Hepatocyte (in vitro differentiated cells): ENCODE measurements at regions not wholly inside any gene's neighbourhood (a gene's known extent, or its start where the extent isn't known, plus 50 kb on each side); places are given as distances from the start of the nearest gene placed in this dataset.

Source experiments
- DNase-seq: peaks from one replicate; pipeline ENCODE4 v3.0.0-alpha.2; 2016; ENCODE audit warnings: low spot score
- H2AFZ ChIP-seq: fragments of 200-600 bp; sonication (generic); 2 replicates; pipeline ENCODE4 v1.6.0; 2016; ENCODE audit warnings: antibody characterized with exemption, mild to moderate bottlenecking
- H3K27ac ChIP-seq: fragments of 200-600 bp; sonication (generic); 2 replicates; pipeline ENCODE4 v1.5.1; 2016; ENCODE audit warnings: mild to moderate bottlenecking
- H3K27me3 ChIP-seq: fragments of 200-600 bp; sonication (generic); 2 replicates; pipeline ENCODE4 v1.6.1; 2016
- H3K36me3 ChIP-seq: fragments of 200-600 bp; sonication (generic); replicated peaks from 2 replicates; pipeline ENCODE4 v1.5.1; 2016; ENCODE audit warnings: low read depth; ENCODE audit not compliant: insufficient read depth
- H3K4me1 ChIP-seq: fragments of 200-600 bp; sonication (generic); 2 replicates; pipeline ENCODE4 v1.5.1; 2016; ENCODE audit warnings: mild to moderate bottlenecking, moderate library complexity; ENCODE audit not compliant: insufficient read depth
- H3K4me2 ChIP-seq: fragments of 200-600 bp; sonication (generic); 2 replicates; pipeline ENCODE4 v1.6.0; 2016
- H3K4me3 ChIP-seq: fragments of 200-600 bp; sonication (generic); 2 replicates; pipeline ENCODE4 v1.5.1; 2016; ENCODE audit warnings: mild to moderate bottlenecking
- H3K79me2 ChIP-seq: fragments of 200-600 bp; sonication (generic); 2 replicates; pipeline ENCODE4 v1.6.0; 2017; ENCODE audit warnings: mild to moderate bottlenecking
- H3K9me2 ChIP-seq: fragments of 200-600 bp; sonication (generic); replicated peaks from 2 replicates; pipeline ENCODE4 v1.6.0; 2017; ENCODE audit warnings: mild to moderate bottlenecking; ENCODE audit not compliant: insufficient read depth
- H3K9me3 ChIP-seq: fragments of 200-600 bp; sonication (generic); 2 replicates; pipeline ENCODE4 v1.5.1; 2016; ENCODE audit warnings: low read depth, mild to moderate bottlenecking
- H4K20me1 ChIP-seq: fragments of 200-600 bp; sonication (generic); 2 replicates; pipeline ENCODE4 v1.6.0; 2016; ENCODE audit warnings: mild to moderate bottlenecking; ENCODE audit not compliant: insufficient read depth, poor library complexity, severe bottlenecking
- EZH2 ChIP-seq: fragments of 200-600 bp; sonication (generic); IDR thresholded peaks from 2 replicates; pipeline ENCODE4 v1.6.1; 2016; ENCODE audit warnings: antibody characterized with exemption, mild to moderate bottlenecking, borderline replicate concordance
- EZH2phosphoT487 ChIP-seq: fragments of 200-600 bp; sonication (generic); IDR thresholded peaks from one replicate; pipeline ENCODE4 v1.6.1; 2018; ENCODE audit warnings: antibody characterized with exemption, mild to moderate bottlenecking, low read depth, moderate library complexity; ENCODE audit not compliant: unreplicated experiment, severe bottlenecking
- WGBS: methylation state at CpG from one replicate; pipeline ENCODE4 v1.1.6; 2016; ENCODE audit warnings: low lambda C conversion rate; ENCODE audit errors: missing lambda C conversion rate; 5-methylcytosine and 5-hydroxymethylcytosine counted together
- TF ChIP-seq, protein P1 (sequence below): fragments of 200-600 bp; sonication (generic); IDR thresholded peaks from 2 replicates; pipeline ENCODE4 v1.5.1; 2016; ENCODE audit warnings: antibody characterized with exemption, mild to moderate bottlenecking; ENCODE audit not compliant: poor library complexity

DNA sequence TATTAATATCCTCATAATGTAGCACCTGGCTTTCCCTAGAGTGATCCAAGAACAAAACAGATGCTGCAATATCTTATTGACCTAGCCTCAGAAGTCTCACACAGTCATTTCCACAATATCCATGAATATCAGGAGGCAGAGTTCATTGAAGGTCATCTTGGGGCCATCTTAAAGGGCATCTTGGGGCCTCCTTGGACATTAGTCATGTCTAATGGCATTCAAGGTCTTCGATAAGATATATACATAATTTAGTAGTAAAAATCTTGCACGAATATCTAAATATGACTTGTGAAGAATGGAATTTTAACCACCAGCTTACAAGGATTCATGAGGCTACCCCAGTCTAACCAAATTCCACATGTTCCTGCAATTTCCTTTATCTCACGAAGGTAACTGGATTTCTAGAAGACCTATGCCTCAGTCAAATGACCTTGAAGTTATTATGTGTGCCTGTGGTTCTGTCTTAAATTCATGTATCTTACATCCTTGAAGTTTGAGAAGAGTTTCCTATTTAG lies 163.6 kb upstream of the SPEF2 start:
- Histone ChIP-seq H3K9me3 (no peaks in the 10 kb centered on the region), H3K27ac (no peak overlapping the region), H3K79me2 (no peaks in the 10 kb centered on the region), H3K4me3 (no peak overlapping the region), H3K9me2 (no peaks in the 10 kb centered on the region), H4K20me1 (no peaks in the 10 kb centered on the region), H3K36me3 (no peaks in the 10 kb centered on the region), H2AFZ (no peak overlapping the region), H3K4me1 (peaks cover 5% of the 10 kb centered on the region), H3K27me3 (no peaks in the 10 kb centered on the region), H3K4me2 (no peak overlapping the region)
- no peak for TF ChIP-seq EZH2phosphoT487
- TF ChIP-seq, protein P1, sequence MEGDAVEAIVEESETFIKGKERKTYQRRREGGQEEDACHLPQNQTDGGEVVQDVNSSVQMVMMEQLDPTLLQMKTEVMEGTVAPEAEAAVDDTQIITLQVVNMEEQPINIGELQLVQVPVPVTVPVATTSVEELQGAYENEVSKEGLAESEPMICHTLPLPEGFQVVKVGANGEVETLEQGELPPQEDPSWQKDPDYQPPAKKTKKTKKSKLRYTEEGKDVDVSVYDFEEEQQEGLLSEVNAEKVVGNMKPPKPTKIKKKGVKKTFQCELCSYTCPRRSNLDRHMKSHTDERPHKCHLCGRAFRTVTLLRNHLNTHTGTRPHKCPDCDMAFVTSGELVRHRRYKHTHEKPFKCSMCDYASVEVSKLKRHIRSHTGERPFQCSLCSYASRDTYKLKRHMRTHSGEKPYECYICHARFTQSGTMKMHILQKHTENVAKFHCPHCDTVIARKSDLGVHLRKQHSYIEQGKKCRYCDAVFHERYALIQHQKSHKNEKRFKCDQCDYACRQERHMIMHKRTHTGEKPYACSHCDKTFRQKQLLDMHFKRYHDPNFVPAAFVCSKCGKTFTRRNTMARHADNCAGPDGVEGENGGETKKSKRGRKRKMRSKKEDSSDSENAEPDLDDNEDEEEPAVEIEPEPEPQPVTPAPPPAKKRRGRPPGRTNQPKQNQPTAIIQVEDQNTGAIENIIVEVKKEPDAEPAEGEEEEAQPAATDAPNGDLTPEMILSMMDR = no peak
- no peak for DNase-seq
- 67% methylated on average over 3 of the region's 3 CpGs for WGBS

DNA sequence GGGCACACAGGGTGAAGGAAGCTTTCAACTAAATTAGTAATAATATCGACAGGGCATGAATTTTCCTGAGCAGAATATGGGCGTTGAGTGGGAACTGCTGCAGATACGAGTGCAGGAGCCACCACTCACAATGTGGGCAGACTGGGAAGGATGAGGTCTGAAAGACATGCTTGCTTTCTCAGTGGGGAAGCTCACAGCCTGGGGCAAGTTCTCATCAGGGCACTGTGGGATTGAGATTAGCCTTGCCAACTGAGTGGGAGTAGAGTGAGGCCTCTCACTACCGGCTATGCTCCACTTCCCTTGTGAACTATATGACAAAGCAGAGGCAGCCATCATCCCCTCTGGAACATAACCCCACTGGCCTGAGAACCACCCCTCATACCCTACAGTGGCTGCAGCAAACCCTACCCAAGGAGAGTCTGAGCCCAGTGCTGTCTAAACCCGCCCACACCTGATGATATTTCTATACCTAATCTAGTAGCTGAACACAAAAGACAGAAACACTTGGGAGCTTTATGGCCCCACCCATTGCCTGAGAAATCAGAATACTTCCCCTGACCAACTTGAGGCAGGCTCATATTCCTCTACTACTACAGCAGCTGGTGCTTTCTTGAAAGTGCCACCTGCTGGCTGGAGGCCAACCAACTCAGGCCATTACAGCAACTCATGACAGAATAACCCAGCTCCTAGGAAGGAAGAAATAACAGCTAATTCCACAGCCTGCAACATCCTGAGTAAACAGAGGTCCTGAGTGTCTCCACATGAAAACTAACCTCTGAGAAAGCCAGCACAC lies 173.7 kb upstream of the SPEF2 start:
- H3K4me1 ChIP-seq = no peaks in the 10 kb centered on the region
- no peaks in the 10 kb centered on the region for H3K36me3 ChIP-seq
- H3K27me3 ChIP-seq = no peaks in the 10 kb centered on the region
- no peaks in the 10 kb centered on the region for H3K9me3 ChIP-seq
- no peak overlapping the region for H3K4me2 ChIP-seq
- no peak for TF ChIP-seq EZH2phosphoT487
- no peak for TF ChIP-seq EZH2
- TF ChIP-seq, protein P1 = no peak
- DNase-seq = no peak
- no peak overlapping the region for H2AFZ ChIP-seq
- H4K20me1 ChIP-seq = no peaks in the 10 kb centered on the region
- no peaks in the 10 kb centered on the region for H3K9me2 ChIP-seq
- 94% methylated on average over 5 of the region's 5 CpGs for WGBS
- no peak overlapping the region for H3K4me3 ChIP-seq
- H3K27ac ChIP-seq = no peak overlapping the region
- H3K79me2 ChIP-seq = no peaks in the 10 kb centered on the region

DNA sequence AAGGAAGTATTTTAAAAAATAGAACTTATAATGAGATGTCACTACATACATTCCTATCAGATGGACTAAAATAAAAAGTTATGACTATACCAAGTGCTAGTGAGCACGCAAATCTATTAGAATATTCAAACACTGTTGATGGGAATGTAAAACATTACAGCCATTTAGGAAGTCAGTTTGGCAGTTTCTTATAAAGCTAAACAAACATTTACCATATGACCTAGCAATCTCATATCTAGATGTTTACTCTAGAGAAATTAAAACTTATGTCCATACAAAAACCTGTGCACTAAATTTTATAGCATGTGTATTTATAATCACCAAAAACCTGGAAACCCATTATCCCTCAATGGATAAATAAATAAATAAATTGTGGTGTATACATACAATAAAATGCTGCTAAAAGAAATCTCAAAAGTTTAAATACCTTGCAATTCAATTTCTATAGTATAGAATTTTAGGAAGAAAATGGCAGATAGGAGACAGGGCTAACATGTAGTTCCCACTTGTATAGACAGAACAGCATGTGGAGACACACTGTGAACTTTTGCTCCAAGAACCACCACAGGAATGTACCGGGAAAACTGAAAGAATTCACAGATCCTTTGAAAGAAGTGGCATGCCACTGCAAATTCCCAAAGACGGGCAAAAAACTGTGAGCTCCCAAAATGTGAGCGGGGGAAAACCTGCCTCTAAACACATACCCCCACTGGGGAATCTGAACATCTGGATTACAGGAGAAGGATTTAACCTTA lies 174.6 kb upstream of the SPEF2 start:
- no peaks in the 10 kb centered on the region for H3K36me3 ChIP-seq
- WGBS = 74% methylated on average over 4 of the region's 4 CpGs
- no peaks in the 10 kb centered on the region for H3K79me2 ChIP-seq
- no peaks in the 10 kb centered on the region for H3K4me1 ChIP-seq
- H2AFZ ChIP-seq = no peak overlapping the region
- no peak for TF ChIP-seq EZH2phosphoT487
- no peak for TF ChIP-seq EZH2
- TF ChIP-seq, protein P1 = no peak
- no peak overlapping the region for H3K27ac ChIP-seq
- H4K20me1 ChIP-seq = no peaks in the 10 kb centered on the region
- no peak overlapping the region for H3K4me2 ChIP-seq
- no peak for DNase-seq
- H3K9me3 ChIP-seq = no peaks in the 10 kb centered on the region
- H3K27me3 ChIP-seq = no peaks in the 10 kb centered on the region
- no peaks in the 10 kb centered on the region for H3K9me2 ChIP-seq
- H3K4me3 ChIP-seq = no peak overlapping the region
